Neural cell (in vitro differentiated cells): ENCODE measurements at regions not wholly inside any gene's neighbourhood (a gene's known extent, or its start where the extent isn't known, plus 50 kb on each side); places are given as distances from the start of the nearest gene placed in this dataset.

Source experiments
- CTCF ChIP-seq: fragments of 450-650 bp; IDR thresholded peaks from 2 replicates; pipeline ENCODE4 v1.5.1; 2014; ENCODE audit warnings: antibody characterized with exemption, mild to moderate bottlenecking, moderate library complexity; ENCODE audit not compliant: poor library complexity, severe bottlenecking
- EP300 ChIP-seq: fragments of 450-650 bp; conservative IDR thresholded peaks from 2 replicates; pipeline ENCODE4 v1.6.1; 2014; ENCODE audit warnings: antibody characterized with exemption, mild to moderate bottlenecking, moderate library complexity; ENCODE audit not compliant: poor library complexity, severe bottlenecking
- EZH2 ChIP-seq: fragments of 200-600, 300-800 bp; shearing (Covaris generic), sonication (generic); IDR thresholded peaks from 2 replicates; pipeline ENCODE4 v1.6.1; 2014; ENCODE audit warnings: antibody characterized with exemption, low read length, borderline replicate concordance, mild to moderate bottlenecking; ENCODE audit not compliant: insufficient read depth, poor library complexity, severe bottlenecking
- MXI1 ChIP-seq: fragments of 450-650 bp; conservative IDR thresholded peaks from 2 replicates; pipeline ENCODE4 v1.6.1; 2014; ENCODE audit warnings: antibody characterized with exemption, mild to moderate bottlenecking; ENCODE audit not compliant: poor library complexity, severe bottlenecking
- POLR2AphosphoS5 ChIP-seq: IDR thresholded peaks from 2 replicates; pipeline ENCODE4 v1.6.1; 2012
- RAD21 ChIP-seq: fragments of 450-650 bp; conservative IDR thresholded peaks from 2 replicates; pipeline ENCODE4 v1.6.1; 2014; ENCODE audit warnings: antibody characterized with exemption, mild to moderate bottlenecking, moderate library complexity
- SMC3 ChIP-seq: fragments of 450-650 bp; conservative IDR thresholded peaks from 2 replicates; pipeline ENCODE4 v1.6.1; 2014; ENCODE audit warnings: antibody characterized with exemption, mild to moderate bottlenecking, moderate library complexity; ENCODE audit not compliant: poor library complexity

GRCh38 chr2:51201295-51201694 lies 169.4 kb upstream of the NRXN1 start:
- TF ChIP-seq SMC3: no peak
- TF ChIP-seq CTCF: no peak
- no peak for TF ChIP-seq EZH2
- TF ChIP-seq POLR2AphosphoS5: no peak
- TF ChIP-seq MXI1: no peak
- TF ChIP-seq EP300: no peak
- no peak for TF ChIP-seq RAD21
